AG04449 (cell line): ENCODE measurements at regions not wholly inside any gene's neighbourhood (a gene's known extent, or its start where the extent isn't known, plus 50 kb on each side); places are given as distances from the start of the nearest gene placed in this dataset.
"Not testable (repeated sequence)": the region's sequence is repeated elsewhere in the genome, so short reads cannot be mapped to it uniquely, and the experiment has no call there.

Experiments used
- CTCF ChIA-PET: fragments of 350-600 bp; formaldehyde crosslinking; extraction: SDS; loops from one replicate; lab custom pipeline; 2021; ENCODE audit warnings: antibody characterized with exemption; lab: Yijun Ruan, JAX
- POLR2A ChIA-PET: fragments of 400-600, 350-600 bp; formaldehyde crosslinking; extraction: SDS; loops from one replicate; lab custom pipeline; 2020; ENCODE audit warnings: antibody characterized with exemption, inconsistent platforms; lab: Yijun Ruan, JAX
- DNase-seq: peaks from one replicate; pipeline ENCODE4 v3.0.0-alpha.2; 2010; ENCODE audit warnings: low read depth, low spot score
- H3K4me3 ChIP-seq: 2 replicates; pipeline ENCODE4 v1.5.1; 2011; ENCODE audit warnings: low read depth, mild to moderate bottlenecking, control low read depth, low read length
- CTCF ChIP-seq: IDR thresholded peaks from one replicate; pipeline ENCODE4 v1.5.1; 2011; ENCODE audit warnings: mild to moderate bottlenecking, moderate library complexity, low read length, control low read depth, inconsistent platforms; ENCODE audit not compliant: insufficient read depth; ENCODE audit errors: missing control alignments

GRCh38 chr1:73327998-73328397, 870.0 kb downstream of the LRRIQ3 start:
- TF ChIP-seq CTCF: no peak
- POLR2A ChIA-PET: no interaction called here

GRCh38 chr1:73327180-73327793, 870.7 kb downstream of the LRRIQ3 start:
- no peak for TF ChIP-seq CTCF
- CTCF ChIA-PET: no interaction called here

More at GRCh38 chr1:73327998-73328397, 870.0 kb downstream of the LRRIQ3 start:
- no peak for DNase-seq
- CTCF ChIA-PET: no interaction called here
- no peak overlapping the region for H3K4me3 ChIP-seq

GRCh38 chr1:73326663-73327062, 871.3 kb downstream of the LRRIQ3 start:
- no peak overlapping the region for H3K4me3 ChIP-seq
- TF ChIP-seq CTCF: no peak
- no peak for DNase-seq
- POLR2A ChIA-PET: no interaction called here
- CTCF ChIA-PET: no interaction called here

More at GRCh38 chr1:73327180-73327793, 870.7 kb downstream of the LRRIQ3 start:
- no peak overlapping the region for H3K4me3 ChIP-seq
- POLR2A ChIA-PET: no interaction called here
- DNase-seq: no peak

- ChIA-PET CTCF (no interaction called here), POLR2A (no interaction called here)
- no peak overlapping the region for H3K4me3 ChIP-seq
- no peak for TF ChIP-seq CTCF
- DNase-seq: no peak
These were observed 887.1 kb downstream of the LRRIQ3 start for GRCh38 chr1:73310797-73311381.

GRCh38 chr1:73306899-73307555, 890.9 kb downstream of the LRRIQ3 start:
- ChIA-PET CTCF (no interaction called here), POLR2A (no interaction called here)
- TF ChIP-seq CTCF: no peak
- no peak for DNase-seq
- no peak overlapping the region for H3K4me3 ChIP-seq

GRCh38 chr1:73273886-73274285, 924.1 kb downstream of the LRRIQ3 start:
- DNase-seq: no peak
- no peak overlapping the region for H3K4me3 ChIP-seq
- ChIA-PET CTCF (no interaction called here), POLR2A (no interaction called here)
- TF ChIP-seq CTCF: no peak

GRCh38 chr1:73245196-73245595, 952.8 kb downstream of the LRRIQ3 start:
- CTCF ChIA-PET, POLR2A ChIA-PET, DNase-seq, H3K4me3 ChIP-seq: not testable (repeated sequence)
